Activated B cell treated with CpG ODN at 0.5 μM for 24 hours (primary cell): ENCODE measurements at regions not wholly inside any gene's neighbourhood (a gene's known extent, or its start where the extent isn't known, plus 50 kb on each side); places are given as distances from the start of the nearest gene placed in this dataset.

Experiments
- ATAC-seq: fragments of 200-7000 bp; cut with Tn5 transposase; one replicate; pipeline ENCODE4 v1.10.0; 2021; ENCODE audit warnings: low read depth, mild to moderate bottlenecking, moderate library complexity
- CTCF ChIA-PET: fragments of 350-600 bp; sonication (Branson Sonifier 250); formaldehyde crosslinking; loops from one replicate; lab custom pipeline; 2021; ENCODE audit warnings: antibody characterized with exemption; lab: Charles Lee
- POLR2A ChIA-PET: fragments of 350-600 bp; sonication (Branson Sonifier 250); formaldehyde crosslinking; loops from one replicate; lab custom pipeline; 2021; ENCODE audit warnings: antibody characterized with exemption; lab: Charles Lee
- DNase-seq: peaks from one replicate; pipeline ENCODE4 v3.0.0; 2022
- H3K27ac Mint-ChIP-seq: one replicate; pipeline ENCODE4 v1.8.0; 2020; ENCODE audit warnings: mixed read lengths
- H3K27me3 Mint-ChIP-seq: one replicate; pipeline ENCODE4 v1.8.0; 2021; ENCODE audit warnings: mixed read lengths
- H3K36me3 Mint-ChIP-seq: one replicate; pipeline ENCODE4 v1.8.0; 2021; ENCODE audit warnings: low read depth, mixed read lengths
- H3K4me1 Mint-ChIP-seq: one replicate; pipeline ENCODE4 v1.8.0; 2021; ENCODE audit warnings: mixed read lengths
- H3K4me3 Mint-ChIP-seq: one replicate; pipeline ENCODE4 v1.8.0; 2020; ENCODE audit warnings: mild to moderate bottlenecking, mixed read lengths
- H3K9me3 Mint-ChIP-seq: one replicate; pipeline ENCODE4 v1.8.0; 2020; ENCODE audit warnings: mixed read lengths
- intact Hi-C: fragments of 100-400 bp; cut with micrococcal nuclease; formaldehyde crosslinking; loops from one replicate; pipeline ENCODE4 v1.15.1; 2024
- TF ChIP-seq, protein P1 (sequence below): fragments of 200-600 bp; IDR thresholded peaks from one replicate; pipeline ENCODE4 v1.8.0; 2022; ENCODE audit warnings: antibody characterized with exemption, mild to moderate bottlenecking

DNA sequence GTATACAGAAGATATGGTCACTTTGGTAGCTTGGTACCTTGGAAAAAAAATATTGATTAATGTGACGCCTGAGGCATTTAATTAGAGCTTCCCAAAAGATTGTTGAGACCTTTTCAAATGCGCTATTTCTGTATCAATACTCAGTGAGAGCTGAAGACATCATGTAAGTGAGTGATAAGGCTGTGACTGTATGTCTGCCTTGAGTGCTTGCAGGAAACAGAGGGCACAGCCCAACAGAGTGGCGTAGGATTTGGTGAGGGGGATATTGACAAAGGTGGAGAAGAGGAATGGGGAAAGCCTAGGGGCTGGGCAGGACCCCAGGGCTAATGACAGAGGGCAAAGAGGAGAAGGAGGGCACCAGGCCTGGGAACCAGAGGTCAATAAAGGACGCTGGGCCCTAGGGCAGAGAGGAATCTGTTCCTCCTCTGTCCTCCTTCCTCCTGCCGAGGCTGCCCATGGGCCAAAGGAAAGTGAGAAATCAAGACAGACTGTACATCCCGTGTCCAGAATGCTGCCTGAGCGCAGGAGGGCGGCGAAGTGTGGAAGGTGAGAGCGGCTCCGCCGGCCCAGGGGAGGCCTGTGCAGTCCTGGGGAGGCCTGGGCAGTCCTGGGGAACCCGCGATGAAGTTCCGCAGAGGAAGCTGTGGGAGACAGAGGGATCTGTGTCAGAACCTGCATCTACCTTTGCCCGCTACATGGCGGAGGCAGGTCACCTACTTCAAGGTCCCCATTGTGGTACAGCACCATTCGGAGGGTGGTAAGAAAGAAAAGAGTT is 228.6 kb upstream of the PIEZO2 start:
- CTCF ChIA-PET, result interaction anchor here (0.6 kb wide), 1 partner anchor 350 kb away, joined by 3 read pairs; no protein-coding TSS in a partner anchor
- intact Hi-C loops, result no loop called here
- no peaks in the 10 kb centered on the region for H3K36me3 Mint-ChIP-seq

DNA sequence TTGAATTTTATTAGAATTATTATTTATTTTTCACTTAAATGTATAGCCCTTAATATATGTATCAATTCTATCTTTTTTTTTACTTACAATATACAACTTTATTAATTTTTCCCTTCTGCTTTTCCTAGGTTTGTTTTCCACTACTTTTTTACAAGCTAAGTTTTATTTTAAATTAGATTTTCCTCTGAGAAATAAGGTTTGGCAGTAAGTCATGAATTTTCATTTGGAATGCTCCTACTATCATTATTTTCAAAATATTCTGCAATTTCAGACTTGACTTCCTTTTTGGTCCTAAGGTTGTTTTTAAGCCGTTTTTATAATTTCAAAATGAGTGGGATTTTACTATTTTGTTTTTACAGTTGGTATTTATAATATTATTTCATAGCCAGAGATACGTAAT is 222.8 kb upstream of the PIEZO2 start:
- CTCF ChIA-PET, result no interaction called here
- intact Hi-C loops, result no loop called here
- POLR2A ChIA-PET, result no interaction called here
- Mint-ChIP-seq H3K9me3 (no peaks in the 10 kb centered on the region), H3K36me3 (no peaks in the 10 kb centered on the region), H3K27ac (no peak overlapping the region), H3K4me1 (no peaks in the 10 kb centered on the region), H3K27me3 (no peaks in the 10 kb centered on the region), H3K4me3 (no peak overlapping the region)
- ATAC-seq (no peak), DNase-seq (no peak)
- TF ChIP-seq, protein P1, sequence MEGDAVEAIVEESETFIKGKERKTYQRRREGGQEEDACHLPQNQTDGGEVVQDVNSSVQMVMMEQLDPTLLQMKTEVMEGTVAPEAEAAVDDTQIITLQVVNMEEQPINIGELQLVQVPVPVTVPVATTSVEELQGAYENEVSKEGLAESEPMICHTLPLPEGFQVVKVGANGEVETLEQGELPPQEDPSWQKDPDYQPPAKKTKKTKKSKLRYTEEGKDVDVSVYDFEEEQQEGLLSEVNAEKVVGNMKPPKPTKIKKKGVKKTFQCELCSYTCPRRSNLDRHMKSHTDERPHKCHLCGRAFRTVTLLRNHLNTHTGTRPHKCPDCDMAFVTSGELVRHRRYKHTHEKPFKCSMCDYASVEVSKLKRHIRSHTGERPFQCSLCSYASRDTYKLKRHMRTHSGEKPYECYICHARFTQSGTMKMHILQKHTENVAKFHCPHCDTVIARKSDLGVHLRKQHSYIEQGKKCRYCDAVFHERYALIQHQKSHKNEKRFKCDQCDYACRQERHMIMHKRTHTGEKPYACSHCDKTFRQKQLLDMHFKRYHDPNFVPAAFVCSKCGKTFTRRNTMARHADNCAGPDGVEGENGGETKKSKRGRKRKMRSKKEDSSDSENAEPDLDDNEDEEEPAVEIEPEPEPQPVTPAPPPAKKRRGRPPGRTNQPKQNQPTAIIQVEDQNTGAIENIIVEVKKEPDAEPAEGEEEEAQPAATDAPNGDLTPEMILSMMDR, result no peak

More for the DNA sequence above, 228.6 kb upstream of the PIEZO2 start:
- H3K4me1 Mint-ChIP-seq, result no peaks in the 10 kb centered on the region
- POLR2A ChIA-PET, result no interaction called here
- H3K27ac Mint-ChIP-seq, result no peak overlapping the region
- TF ChIP-seq, protein P1, result no peak
- no peak overlapping the region for H3K4me3 Mint-ChIP-seq
- DNase-seq (no peak), ATAC-seq (no peak)
- no peaks in the 10 kb centered on the region for H3K9me3 Mint-ChIP-seq
- no peaks in the 10 kb centered on the region for H3K27me3 Mint-ChIP-seq

DNA sequence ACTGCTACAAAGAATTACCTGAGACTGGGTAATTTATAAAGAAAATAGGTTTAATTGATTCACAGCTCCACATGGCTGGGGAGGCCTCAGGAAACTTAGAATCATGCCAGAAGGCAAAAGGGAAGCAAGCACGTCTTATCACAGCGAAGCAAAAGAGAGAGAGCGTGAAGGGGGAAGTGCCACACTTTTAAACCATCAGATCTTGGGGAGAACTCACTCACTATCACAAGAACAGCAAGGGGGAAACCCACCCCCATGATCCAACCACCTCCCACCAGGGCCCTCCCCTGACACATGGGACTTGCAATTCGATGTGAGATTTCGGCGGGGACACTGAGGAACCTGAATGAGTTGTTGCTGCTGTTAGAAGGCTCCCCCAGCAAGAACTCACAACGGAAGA is 220.2 kb upstream of the PIEZO2 start:
- DNase-seq, result no peak
- Mint-ChIP-seq H3K27ac (no peak overlapping the region), H3K4me1 (no peaks in the 10 kb centered on the region), H3K4me3 (no peak overlapping the region), H3K27me3 (no peaks in the 10 kb centered on the region), H3K9me3 (no peaks in the 10 kb centered on the region), H3K36me3 (no peaks in the 10 kb centered on the region)
- ChIA-PET CTCF (no interaction called here), POLR2A (no interaction called here)
- TF ChIP-seq, protein P1, result no peak
- intact Hi-C loops, result no loop called here
- no peak for ATAC-seq

DNA sequence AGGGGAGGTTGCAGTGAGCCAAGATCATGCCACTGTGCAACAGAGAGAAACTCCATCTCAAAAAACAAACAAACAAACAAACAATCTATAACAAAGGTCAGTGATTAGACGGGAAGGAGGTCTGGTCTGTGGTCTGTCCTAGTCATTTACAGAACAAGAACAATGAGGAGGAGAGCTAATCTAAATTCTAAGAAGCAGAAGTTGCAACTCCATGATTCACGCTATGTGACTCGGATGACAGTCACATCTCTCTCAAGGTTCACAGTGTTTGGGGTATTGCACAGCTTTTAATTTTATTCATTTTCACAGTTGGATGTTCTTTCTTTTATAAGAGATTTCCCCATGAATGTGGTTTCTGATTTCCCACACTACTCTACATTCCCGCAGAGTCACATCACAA is 218.7 kb upstream of the PIEZO2 start:
- Mint-ChIP-seq H3K36me3 (no peaks in the 10 kb centered on the region), H3K4me1 (no peaks in the 10 kb centered on the region), H3K27me3 (no peaks in the 10 kb centered on the region), H3K9me3 (no peaks in the 10 kb centered on the region), H3K27ac (no peak overlapping the region), H3K4me3 (no peak overlapping the region)
- DNase-seq, result no peak
- ATAC-seq, result no peak
- POLR2A ChIA-PET, result no interaction called here
- TF ChIP-seq, protein P1, result no peak
- intact Hi-C loops, result no loop called here
- CTCF ChIA-PET, result no interaction called here

DNA sequence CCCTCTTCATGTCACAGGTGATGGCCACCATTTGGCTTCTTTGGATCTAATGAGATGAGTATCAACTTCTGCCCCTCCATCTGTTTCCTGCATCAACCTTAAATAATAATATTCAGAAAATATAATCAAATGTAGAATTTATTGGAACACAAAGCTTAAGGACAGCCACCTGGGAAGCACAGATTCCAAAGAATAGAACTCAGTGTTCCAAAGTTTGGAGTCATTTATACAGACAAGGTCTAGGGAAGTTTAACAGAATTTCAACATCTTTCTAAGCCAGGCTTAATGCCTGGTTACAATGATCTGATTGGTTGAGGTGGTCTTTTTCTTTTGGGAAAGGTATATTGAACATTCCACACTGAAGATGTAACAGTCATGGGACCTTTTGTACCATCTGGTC is 218.0 kb upstream of the PIEZO2 start:
- ChIA-PET CTCF (no interaction called here), POLR2A (no interaction called here)
- DNase-seq (no peak), ATAC-seq (no peak)
- Mint-ChIP-seq H3K27ac (no peak overlapping the region), H3K4me1 (no peaks in the 10 kb centered on the region), H3K36me3 (no peaks in the 10 kb centered on the region), H3K27me3 (no peaks in the 10 kb centered on the region), H3K4me3 (no peak overlapping the region), H3K9me3 (no peaks in the 10 kb centered on the region)
- intact Hi-C loops, result no loop called here
- TF ChIP-seq, protein P1, result no peak
